GM19452 (cell line): ENCODE measurements at regions not wholly inside any gene's neighbourhood (a gene's known extent, or its start where the extent isn't known, plus 50 kb on each side); places are given as distances from the start of the nearest gene placed in this dataset.
"Not testable (repeated sequence)": the region's sequence is repeated elsewhere in the genome, so short reads cannot be mapped to it uniquely, and the experiment has no call there.

ENCODE experiments used
- ATAC-seq: cut with Tn5 transposase; IDR thresholded peaks from one replicate; pipeline ENCODE4 v1.9.1; 2021; ENCODE audit not compliant: unreplicated experiment

- ATAC-seq = no peak
These were observed 592.4 kb downstream of the GLUD2 start for GRCh38 chrX:121639781-121640180.

- no peak for ATAC-seq
These were observed 594.1 kb downstream of the GLUD2 start for GRCh38 chrX:121641560-121641959.

- no peak for ATAC-seq
These were observed 595.0 kb downstream of the GLUD2 start for GRCh38 chrX:121642415-121642814.

- no peak for ATAC-seq
These were observed 602.0 kb downstream of the GLUD2 start for GRCh38 chrX:121649417-121649816.

GRCh38 chrX:121655276-121655675, 607.9 kb downstream of the GLUD2 start:
- ATAC-seq = no peak

GRCh38 chrX:121666171-121666570, 618.8 kb downstream of the GLUD2 start:
- no peak for ATAC-seq

GRCh38 chrX:121671649-121672048, 624.2 kb downstream of the GLUD2 start:
- ATAC-seq = no peak

GRCh38 chrX:121709236-121709635, 661.8 kb downstream of the GLUD2 start:
- not testable (repeated sequence) for ATAC-seq

GRCh38 chrX:121733514-121733913, 686.1 kb downstream of the GLUD2 start:
- ATAC-seq = no peak

GRCh38 chrX:121746105-121746504, 698.7 kb downstream of the GLUD2 start:
- no peak for ATAC-seq

GRCh38 chrX:121753602-121754001, 706.2 kb downstream of the GLUD2 start:
- ATAC-seq = not testable (repeated sequence)

GRCh38 chrX:121754301-121754700, 706.9 kb downstream of the GLUD2 start:
- ATAC-seq = no peak

GRCh38 chrX:121755541-121755940, 708.1 kb downstream of the GLUD2 start:
- ATAC-seq = no peak

GRCh38 chrX:121761845-121762244, 714.4 kb downstream of the GLUD2 start:
- ATAC-seq = no peak

- ATAC-seq = no peak
These were observed 716.3 kb downstream of the GLUD2 start for GRCh38 chrX:121763671-121764070.

GRCh38 chrX:121768210-121768609, 720.8 kb downstream of the GLUD2 start:
- not testable (repeated sequence) for ATAC-seq

- no peak for ATAC-seq
These were observed 734.6 kb downstream of the GLUD2 start for GRCh38 chrX:121781991-121782390.

GRCh38 chrX:121782544-121782943, 735.1 kb downstream of the GLUD2 start:
- ATAC-seq = no peak

- no peak for ATAC-seq
These were observed 735.6 kb downstream of the GLUD2 start for GRCh38 chrX:121782976-121783375.

- no peak for ATAC-seq
These were observed 755.5 kb downstream of the GLUD2 start for GRCh38 chrX:121802881-121803412.

- no peak for ATAC-seq
These were observed 776.0 kb downstream of the GLUD2 start for GRCh38 chrX:121823406-121823805.

- ATAC-seq = no peak
These were observed 784.2 kb downstream of the GLUD2 start for GRCh38 chrX:121831601-121832000.

GRCh38 chrX:121832446-121832845, 785.0 kb downstream of the GLUD2 start:
- no peak for ATAC-seq

GRCh38 chrX:121836000-121836399, 788.6 kb downstream of the GLUD2 start:
- ATAC-seq = no peak
